ENCODE measurements at regions not wholly inside any gene's neighbourhood (a gene's known extent, or its start where the extent isn't known, plus 50 kb on each side); places are given as distances from the start of the nearest gene placed in this dataset.

GRCh38 chr2:137838255-137839092, 125.8 kb upstream of the HNMT start:
- DNase-seq: peak; percentile 10
- Histone ChIP-seq H3K4me3 (ENCODE audit: insufficient read depth, low read depth, low read length) (no peak overlapping the region), H3K27me3 (ENCODE audit: control insufficient read depth, insufficient read depth, low read length) (no peaks in the 10 kb centered on the region), H3K36me3 (replicated peaks; ENCODE audit: control insufficient read depth, insufficient read depth, low read length) (no peaks in the 10 kb centered on the region)

- H3K36me3 ChIP-seq (replicated peaks; ENCODE audit: control insufficient read depth, insufficient read depth, low read length): no peaks in the 10 kb centered on the region
- no peak for DNase-seq
- no peaks in the 10 kb centered on the region for H3K27me3 ChIP-seq (ENCODE audit: control insufficient read depth, insufficient read depth, low read length)
- H3K4me3 ChIP-seq (ENCODE audit: insufficient read depth, low read depth, low read length): no peak overlapping the region
These were observed 121.8 kb upstream of the HNMT start for GRCh38 chr2:137842430-137842829.

GRCh38 chr2:137842952-137843351, 121.3 kb upstream of the HNMT start:
- DNase-seq: no peak
- Histone ChIP-seq H3K36me3 (replicated peaks; ENCODE audit: control insufficient read depth, insufficient read depth, low read length) (no peaks in the 10 kb centered on the region), H3K4me3 (ENCODE audit: insufficient read depth, low read depth, low read length) (no peak overlapping the region), H3K27me3 (ENCODE audit: control insufficient read depth, insufficient read depth, low read length) (no peaks in the 10 kb centered on the region)

GRCh38 chr2:137845422-137845821, 118.9 kb upstream of the HNMT start:
- no peak for DNase-seq
- H3K4me3 ChIP-seq (ENCODE audit: insufficient read depth, low read depth, low read length): no peak overlapping the region
- H3K36me3 ChIP-seq (replicated peaks; ENCODE audit: control insufficient read depth, insufficient read depth, low read length): no peaks in the 10 kb centered on the region
- H3K27me3 ChIP-seq (ENCODE audit: control insufficient read depth, insufficient read depth, low read length): no peaks in the 10 kb centered on the region

GRCh38 chr2:137846993-137847392, 117.3 kb upstream of the HNMT start:
- H3K4me3 ChIP-seq (ENCODE audit: insufficient read depth, low read depth, low read length): no peak overlapping the region
- no peaks in the 10 kb centered on the region for H3K27me3 ChIP-seq (ENCODE audit: control insufficient read depth, insufficient read depth, low read length)

GRCh38 chr2:137847443-137847842, 116.8 kb upstream of the HNMT start:
- no peaks in the 10 kb centered on the region for H3K27me3 ChIP-seq (ENCODE audit: control insufficient read depth, insufficient read depth, low read length)
- DNase-seq: no peak
- H3K4me3 ChIP-seq (ENCODE audit: insufficient read depth, low read depth, low read length): no peak overlapping the region
- H3K36me3 ChIP-seq (replicated peaks; ENCODE audit: control insufficient read depth, insufficient read depth, low read length): no peaks in the 10 kb centered on the region

More at GRCh38 chr2:137846993-137847392, 117.3 kb upstream of the HNMT start:
- no peak for DNase-seq
- no peaks in the 10 kb centered on the region for H3K36me3 ChIP-seq (replicated peaks; ENCODE audit: control insufficient read depth, insufficient read depth, low read length)

- Histone ChIP-seq H3K4me3 (ENCODE audit: insufficient read depth, low read depth, low read length) (no peak overlapping the region), H3K27me3 (ENCODE audit: control insufficient read depth, insufficient read depth, low read length) (no peaks in the 10 kb centered on the region), H3K36me3 (replicated peaks; ENCODE audit: control insufficient read depth, insufficient read depth, low read length) (no peaks in the 10 kb centered on the region)
- no peak for DNase-seq
These were observed 106.4 kb upstream of the HNMT start for GRCh38 chr2:137857881-137858280.

- no peaks in the 10 kb centered on the region for H3K27me3 ChIP-seq (ENCODE audit: control insufficient read depth, insufficient read depth, low read length)
- DNase-seq: no peak
These were observed 101.6 kb upstream of the HNMT start for GRCh38 chr2:137862651-137863050.

GRCh38 chr2:137865954-137866540, 98.2 kb upstream of the HNMT start:
- Histone ChIP-seq H3K36me3 (replicated peaks; ENCODE audit: control insufficient read depth, insufficient read depth, low read length) (no peaks in the 10 kb centered on the region), H3K4me3 (ENCODE audit: insufficient read depth, low read depth, low read length) (no peak overlapping the region), H3K27me3 (ENCODE audit: control insufficient read depth, insufficient read depth, low read length) (no peaks in the 10 kb centered on the region)
- peak; percentile 27 for DNase-seq

More at GRCh38 chr2:137862651-137863050, 101.6 kb upstream of the HNMT start:
- Histone ChIP-seq H3K4me3 (ENCODE audit: insufficient read depth, low read depth, low read length) (no peak overlapping the region), H3K36me3 (replicated peaks; ENCODE audit: control insufficient read depth, insufficient read depth, low read length) (no peaks in the 10 kb centered on the region)

- no peak for DNase-seq
- no peak overlapping the region for H3K4me3 ChIP-seq (ENCODE audit: insufficient read depth, low read depth, low read length)
- no peaks in the 10 kb centered on the region for H3K27me3 ChIP-seq (ENCODE audit: control insufficient read depth, insufficient read depth, low read length)
- no peaks in the 10 kb centered on the region for H3K36me3 ChIP-seq (replicated peaks; ENCODE audit: control insufficient read depth, insufficient read depth, low read length)
These were observed 93.6 kb upstream of the HNMT start for GRCh38 chr2:137870682-137871081.

- Histone ChIP-seq H3K36me3 (replicated peaks; ENCODE audit: control insufficient read depth, insufficient read depth, low read length) (no peaks in the 10 kb centered on the region), H3K4me3 (ENCODE audit: insufficient read depth, low read depth, low read length) (no peak overlapping the region), H3K27me3 (ENCODE audit: control insufficient read depth, insufficient read depth, low read length) (no peaks in the 10 kb centered on the region)
- DNase-seq: no peak
These were observed 91.7 kb upstream of the HNMT start for GRCh38 chr2:137872577-137872976.

- H3K4me3 ChIP-seq (ENCODE audit: insufficient read depth, low read depth, low read length): no peak overlapping the region
- no peaks in the 10 kb centered on the region for H3K27me3 ChIP-seq (ENCODE audit: control insufficient read depth, insufficient read depth, low read length)
- no peak for DNase-seq
- H3K36me3 ChIP-seq (replicated peaks; ENCODE audit: control insufficient read depth, insufficient read depth, low read length): no peaks in the 10 kb centered on the region
These were observed 90.6 kb upstream of the HNMT start for GRCh38 chr2:137873536-137874244.

- Histone ChIP-seq H3K36me3 (replicated peaks; ENCODE audit: control insufficient read depth, insufficient read depth, low read length) (no peaks in the 10 kb centered on the region), H3K27me3 (ENCODE audit: control insufficient read depth, insufficient read depth, low read length) (no peaks in the 10 kb centered on the region), H3K4me3 (ENCODE audit: insufficient read depth, low read depth, low read length) (no peak overlapping the region)
- DNase-seq: no peak
These were observed 85.2 kb upstream of the HNMT start for GRCh38 chr2:137879121-137879520.

- H3K36me3 ChIP-seq (replicated peaks; ENCODE audit: control insufficient read depth, insufficient read depth, low read length): no peaks in the 10 kb centered on the region
- H3K27me3 ChIP-seq (ENCODE audit: control insufficient read depth, insufficient read depth, low read length): no peaks in the 10 kb centered on the region
- no peak overlapping the region for H3K4me3 ChIP-seq (ENCODE audit: insufficient read depth, low read depth, low read length)
- no peak for DNase-seq
These were observed 82.6 kb upstream of the HNMT start for GRCh38 chr2:137881711-137882110.
